SK-N-MC (cell line): ENCODE measurements at regions not wholly inside any gene's neighbourhood (a gene's known extent, or its start where the extent isn't known, plus 50 kb on each side); places are given as distances from the start of the nearest gene placed in this dataset.

Experiments
- EZH2 ChIP-seq: fragments of 200-600 bp; sonication (generic); IDR thresholded peaks from one replicate; pipeline ENCODE4 v1.6.1; 2017; ENCODE audit warnings: antibody characterized with exemption
- FOXP2 ChIP-seq: optimal IDR thresholded peaks from 2 replicates; pipeline ENCODE3; 2011; ENCODE audit warnings: mild to moderate bottlenecking, moderate library complexity; ENCODE audit not compliant: insufficient read depth; ENCODE audit errors: extremely low read length, control extremely low read depth
- POLR2AphosphoS5 ChIP-seq: IDR thresholded peaks from 2 replicates; pipeline ENCODE4 v1.6.1; 2012; ENCODE audit warnings: mild to moderate bottlenecking, low read depth, low read length, borderline replicate concordance

DNA sequence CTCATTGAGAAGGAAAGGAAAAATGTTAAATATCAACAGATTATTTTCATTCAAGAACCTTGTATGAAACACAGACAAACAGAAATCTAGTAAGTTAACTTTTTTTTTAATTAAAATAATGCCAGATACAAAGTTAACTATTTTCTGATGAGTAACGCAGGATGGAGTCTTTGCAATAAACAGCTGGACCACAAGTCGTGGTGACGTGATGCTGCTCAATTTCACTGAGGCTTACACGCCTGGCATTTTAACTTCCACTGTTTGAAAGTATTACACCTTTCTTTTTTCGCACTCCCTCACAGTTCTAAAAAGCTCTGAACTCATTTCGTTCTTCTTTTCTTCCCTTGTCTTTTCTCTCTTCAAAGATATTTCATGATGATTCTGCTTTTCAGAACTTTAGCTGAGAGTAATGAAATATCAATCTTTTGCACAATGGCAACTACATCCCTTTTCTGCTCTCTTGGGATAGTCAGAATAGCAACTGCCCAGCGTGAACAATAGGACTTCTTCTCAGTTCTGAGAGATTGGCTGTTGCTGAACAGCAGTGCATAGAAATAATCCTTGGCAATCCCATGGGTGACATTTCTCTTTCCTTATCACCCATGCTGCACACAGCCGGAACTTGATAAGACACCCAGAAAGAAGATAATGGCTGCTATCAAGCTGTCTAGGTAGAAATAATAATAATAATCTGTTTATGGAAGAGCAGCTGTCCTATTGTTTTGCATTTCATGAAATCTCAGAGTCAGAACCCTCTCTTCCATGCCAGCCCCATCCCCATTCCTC lies 160.5 kb downstream of the BTG1 start:
- TF ChIP-seq EZH2 (no peak), POLR2AphosphoS5 (no peak), FOXP2 (no peak)
